ENCODE measurements at regions not wholly inside any gene's neighbourhood (a gene's known extent, or its start where the extent isn't known, plus 50 kb on each side); places are given as distances from the start of the nearest gene placed in this dataset.

- no peak overlapping the region for H3K4me2 ChIP-seq (ENCODE audit: low read length)
- H3K4ac ChIP-seq (ENCODE audit: low read depth, low read length): no peak overlapping the region
- no peaks in the 10 kb centered on the region for H3K79me2 ChIP-seq (ENCODE audit: control insufficient read depth, insufficient read depth, low read length, poor library complexity)
- H3K23ac ChIP-seq (ENCODE audit: low read length): no peak overlapping the region
- H3K27me3 ChIP-seq (ENCODE audit: insufficient read depth, low read length): no peaks in the 10 kb centered on the region
- H2AFZ ChIP-seq (ENCODE audit: insufficient read depth, low read length, poor library complexity): no peak overlapping the region
- WGBS (ENCODE audit: extremely low coverage, insufficient coverage, insufficient read length): no CpG with 5 or more reads among the region's 3 CpGs
- no peak overlapping the region for H4K91ac ChIP-seq (ENCODE audit: low read depth, low read length)
- no peak overlapping the region for H2AK5ac ChIP-seq (ENCODE audit: low read length)
- H3K4me1 ChIP-seq (ENCODE audit: control insufficient read depth in 1 of 2, insufficient read depth in 2 of 2, low read length in 2 of 2): peaks cover 0 to 4% of the 10 kb centered on the region in 2 experiments
- H3K14ac ChIP-seq (ENCODE audit: low read length): no peak overlapping the region
- H3K27ac ChIP-seq (ENCODE audit: low read depth, low read length): no peak overlapping the region
- H3K18ac ChIP-seq (ENCODE audit: low read length): no peak overlapping the region
- H4K8ac ChIP-seq (ENCODE audit: low read depth, low read length): no peak overlapping the region
- H2BK5ac ChIP-seq (ENCODE audit: low read depth, low read length, poor library complexity): no peak overlapping the region
- no peak overlapping the region for H2BK120ac ChIP-seq (ENCODE audit: insufficient read depth, low read length, poor library complexity)
- H3K79me1 ChIP-seq (ENCODE audit: low read length): peaks cover under 1% of the 10 kb centered on the region
- no peak overlapping the region for H2BK12ac ChIP-seq (ENCODE audit: low read length)
- H3K9me3 ChIP-seq (ENCODE audit: insufficient read depth, low read depth, low read length): no peaks in the 10 kb centered on the region
- no peak overlapping the region for H3K9ac ChIP-seq (ENCODE audit: low read length)
- no peaks in the 10 kb centered on the region for H3K36me3 ChIP-seq (ENCODE audit: control insufficient read depth in 1 of 2, insufficient read depth in 2 of 2, low read length in 2 of 2)
- no peak overlapping the region for H4K12ac ChIP-seq (ENCODE audit: low read depth, low read length)
- H3K4me3 ChIP-seq (ENCODE audit: low read depth, low read length): no peak overlapping the region
- DNase-seq: no peak
Observed at GRCh38 chr1:117289316-117289870, 77.9 kb upstream of the MAN1A2 start.

GRCh38 chr1:117286562-117286961, 75.8 kb upstream of the VTCN1 start:
- Histone ChIP-seq H4K91ac (ENCODE audit: low read depth, low read length) (no peak overlapping the region), H2AFZ (ENCODE audit: insufficient read depth, low read length, poor library complexity) (no peak overlapping the region), H3K4me1 (ENCODE audit: control insufficient read depth in 1 of 2, insufficient read depth in 2 of 2, low read length in 2 of 2) (peaks cover 0 to 7% of the 10 kb centered on the region in 2 experiments), H2BK5ac (ENCODE audit: low read depth, low read length, poor library complexity) (no peak overlapping the region), H2BK12ac (ENCODE audit: low read length) (no peak overlapping the region), H3K18ac (ENCODE audit: low read length) (no peak overlapping the region), H3K4me3 (ENCODE audit: low read depth, low read length) (no peak overlapping the region), H3K27me3 (ENCODE audit: insufficient read depth, low read length) (no peaks in the 10 kb centered on the region), H2AK5ac (ENCODE audit: low read length) (no peak overlapping the region), H3K23ac (ENCODE audit: low read length) (no peak overlapping the region), H4K8ac (ENCODE audit: low read depth, low read length) (no peak overlapping the region), H2BK120ac (ENCODE audit: insufficient read depth, low read length, poor library complexity) (no peak overlapping the region), H4K12ac (ENCODE audit: low read depth, low read length) (no peak overlapping the region), H3K36me3 (ENCODE audit: control insufficient read depth in 1 of 2, insufficient read depth in 2 of 2, low read length in 2 of 2) (no peaks in the 10 kb centered on the region), H3K14ac (ENCODE audit: low read length) (no peak overlapping the region), H3K4ac (ENCODE audit: low read depth, low read length) (no peak overlapping the region), H3K9me3 (ENCODE audit: insufficient read depth, low read depth, low read length) (no peaks in the 10 kb centered on the region), H3K27ac (ENCODE audit: low read depth, low read length) (no peak overlapping the region), H3K79me2 (ENCODE audit: control insufficient read depth, insufficient read depth, low read length, poor library complexity) (no peaks in the 10 kb centered on the region), H3K9ac (ENCODE audit: low read length) (no peak overlapping the region), H3K79me1 (ENCODE audit: low read length) (peaks cover 4% of the 10 kb centered on the region), H3K4me2 (ENCODE audit: low read length) (no peak overlapping the region)
- no peak for DNase-seq
- no CpG with 5 or more reads among the region's 2 CpGs for WGBS (ENCODE audit: extremely low coverage, insufficient coverage, insufficient read length)

GRCh38 chr1:117286145-117286544, 75.4 kb upstream of the VTCN1 start:
- Histone ChIP-seq H2BK5ac (ENCODE audit: low read depth, low read length, poor library complexity) (no peak overlapping the region), H3K4me2 (ENCODE audit: low read length) (no peak overlapping the region), H3K4ac (ENCODE audit: low read depth, low read length) (no peak overlapping the region), H3K9me3 (ENCODE audit: insufficient read depth, low read depth, low read length) (no peaks in the 10 kb centered on the region), H2BK12ac (ENCODE audit: low read length) (no peak overlapping the region), H4K12ac (ENCODE audit: low read depth, low read length) (no peak overlapping the region), H2BK120ac (ENCODE audit: insufficient read depth, low read length, poor library complexity) (no peak overlapping the region), H3K18ac (ENCODE audit: low read length) (no peak overlapping the region), H4K91ac (ENCODE audit: low read depth, low read length) (no peak overlapping the region), H2AK5ac (ENCODE audit: low read length) (no peak overlapping the region), H3K79me1 (ENCODE audit: low read length) (peaks cover 4% of the 10 kb centered on the region), H3K4me3 (ENCODE audit: low read depth, low read length) (no peak overlapping the region), H3K9ac (ENCODE audit: low read length) (no peak overlapping the region), H3K4me1 (ENCODE audit: control insufficient read depth in 1 of 2, insufficient read depth in 2 of 2, low read length in 2 of 2) (peaks cover 0 to 7% of the 10 kb centered on the region in 2 experiments), H3K36me3 (ENCODE audit: control insufficient read depth in 1 of 2, insufficient read depth in 2 of 2, low read length in 2 of 2) (no peaks in the 10 kb centered on the region), H3K27ac (ENCODE audit: low read depth, low read length) (no peak overlapping the region), H3K23ac (ENCODE audit: low read length) (no peak overlapping the region), H2AFZ (ENCODE audit: insufficient read depth, low read length, poor library complexity) (no peak overlapping the region), H3K27me3 (ENCODE audit: insufficient read depth, low read length) (no peaks in the 10 kb centered on the region), H3K79me2 (ENCODE audit: control insufficient read depth, insufficient read depth, low read length, poor library complexity) (no peaks in the 10 kb centered on the region), H3K14ac (ENCODE audit: low read length) (no peak overlapping the region), H4K8ac (ENCODE audit: low read depth, low read length) (no peak overlapping the region)
- no CpG with 5 or more reads among the region's 1 CpG for WGBS (ENCODE audit: extremely low coverage, insufficient coverage, insufficient read length)
- no peak for DNase-seq

- no peak overlapping the region for H4K8ac ChIP-seq (ENCODE audit: low read depth, low read length)
- H2AFZ ChIP-seq (ENCODE audit: insufficient read depth, low read length, poor library complexity): no peak overlapping the region
- H3K4me3 ChIP-seq (ENCODE audit: low read depth, low read length): no peak overlapping the region
- peak overlapping the region; percentile 9 for H3K14ac ChIP-seq (ENCODE audit: low read length)
- H3K23ac ChIP-seq (ENCODE audit: low read length): no peak overlapping the region
- H2BK5ac ChIP-seq (ENCODE audit: low read depth, low read length, poor library complexity): peak overlapping the region; percentile 11
- H4K12ac ChIP-seq (ENCODE audit: low read depth, low read length): no peak overlapping the region
- peaks cover 0 to 7% of the 10 kb centered on the region in 2 experiments for H3K4me1 ChIP-seq (ENCODE audit: control insufficient read depth in 1 of 2, insufficient read depth in 2 of 2, low read length in 2 of 2)
- DNase-seq: peak; percentile 23 to 85
- peak overlapping the region; percentile 77 for H2BK120ac ChIP-seq (ENCODE audit: insufficient read depth, low read length, poor library complexity)
- H2AK5ac ChIP-seq (ENCODE audit: low read length): peak overlapping the region; percentile 59
- no peak overlapping the region for H3K18ac ChIP-seq (ENCODE audit: low read length)
- peak overlapping the region; percentile 81 for H2BK12ac ChIP-seq (ENCODE audit: low read length)
- H3K79me2 ChIP-seq (ENCODE audit: control insufficient read depth, insufficient read depth, low read length, poor library complexity): no peaks in the 10 kb centered on the region
- no peaks in the 10 kb centered on the region for H3K36me3 ChIP-seq (ENCODE audit: control insufficient read depth in 1 of 2, insufficient read depth in 2 of 2, low read length in 2 of 2)
- H3K4me2 ChIP-seq (ENCODE audit: low read length): no peak overlapping the region
- H3K27me3 ChIP-seq (ENCODE audit: insufficient read depth, low read length): no peaks in the 10 kb centered on the region
- H3K27ac ChIP-seq (ENCODE audit: low read depth, low read length): peak overlapping the region; percentile 8
- peaks cover 4% of the 10 kb centered on the region for H3K79me1 ChIP-seq (ENCODE audit: low read length)
- no CpG with 5 or more reads among the region's 3 CpGs for WGBS (ENCODE audit: extremely low coverage, insufficient coverage, insufficient read length)
- H3K4ac ChIP-seq (ENCODE audit: low read depth, low read length): peak overlapping the region; percentile 6
- no peak overlapping the region for H3K9ac ChIP-seq (ENCODE audit: low read length)
- peak overlapping the region; percentile 50 for H4K91ac ChIP-seq (ENCODE audit: low read depth, low read length)
- H3K9me3 ChIP-seq (ENCODE audit: insufficient read depth, low read depth, low read length): no peaks in the 10 kb centered on the region
Observed at GRCh38 chr1:117284399-117285215, 73.9 kb upstream of the VTCN1 start.

All from trophoblast cell (in vitro differentiated cells and primary cell).